ENCODE measurements at regions not wholly inside any gene's neighbourhood (a gene's known extent, or its start where the extent isn't known, plus 50 kb on each side); places are given as distances from the start of the nearest gene placed in this dataset.

GRCh38 chr14:89654998-89655397 lies 238.0 kb upstream of the FOXN3 start:
- TF ChIP-seq CTCF (IDR thresholded peaks at IDR 0.05; ENCODE audit: low read depth, low read length) (no peak), POLR2A (IDR thresholded peaks at IDR 0.05; ENCODE audit: extremely low read depth, insufficient read length) (no peak)

Measured in NB4 (cell line).